ENCODE measurements at regions not wholly inside any gene's neighbourhood (a gene's known extent, or its start where the extent isn't known, plus 50 kb on each side); places are given as distances from the start of the nearest gene placed in this dataset.

DNA sequence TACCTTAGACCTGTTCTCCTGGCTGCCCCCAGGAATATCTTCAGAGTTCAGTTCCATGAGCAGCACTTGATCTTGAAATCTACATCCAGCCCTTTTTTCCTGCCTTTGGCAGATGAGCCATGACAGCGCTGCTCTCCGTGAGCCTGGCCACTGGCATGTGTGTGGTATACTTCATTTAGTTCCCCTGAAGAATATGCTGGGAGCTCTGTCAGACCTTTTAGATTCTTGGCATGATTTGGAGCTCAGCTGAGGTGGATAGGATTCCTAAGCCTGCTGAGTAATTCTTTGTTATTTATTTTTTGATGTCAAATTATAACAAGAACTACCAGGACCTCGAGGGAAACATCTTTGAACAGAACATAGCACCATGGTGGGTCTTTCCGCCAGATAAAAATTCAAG, 121.7 kb downstream of the EDEM1 start:
- Mint-ChIP-seq H3K4me3 (ENCODE audit: low read depth) (no peak overlapping the region), H3K27me3 (peaks cover 15% of the 10 kb centered on the region), H3K4me1 (ENCODE audit: low read depth) (peaks cover 4% of the 10 kb centered on the region), H3K9me3 (ENCODE audit: low read depth) (no peaks in the 10 kb centered on the region), H3K27ac (no peak overlapping the region), H3K36me3 (ENCODE audit: insufficient read depth) (no peaks in the 10 kb centered on the region)
- no peak for DNase-seq (ENCODE audit: low spot score, unreplicated experiment)
- TF ChIP-seq, protein P1, sequence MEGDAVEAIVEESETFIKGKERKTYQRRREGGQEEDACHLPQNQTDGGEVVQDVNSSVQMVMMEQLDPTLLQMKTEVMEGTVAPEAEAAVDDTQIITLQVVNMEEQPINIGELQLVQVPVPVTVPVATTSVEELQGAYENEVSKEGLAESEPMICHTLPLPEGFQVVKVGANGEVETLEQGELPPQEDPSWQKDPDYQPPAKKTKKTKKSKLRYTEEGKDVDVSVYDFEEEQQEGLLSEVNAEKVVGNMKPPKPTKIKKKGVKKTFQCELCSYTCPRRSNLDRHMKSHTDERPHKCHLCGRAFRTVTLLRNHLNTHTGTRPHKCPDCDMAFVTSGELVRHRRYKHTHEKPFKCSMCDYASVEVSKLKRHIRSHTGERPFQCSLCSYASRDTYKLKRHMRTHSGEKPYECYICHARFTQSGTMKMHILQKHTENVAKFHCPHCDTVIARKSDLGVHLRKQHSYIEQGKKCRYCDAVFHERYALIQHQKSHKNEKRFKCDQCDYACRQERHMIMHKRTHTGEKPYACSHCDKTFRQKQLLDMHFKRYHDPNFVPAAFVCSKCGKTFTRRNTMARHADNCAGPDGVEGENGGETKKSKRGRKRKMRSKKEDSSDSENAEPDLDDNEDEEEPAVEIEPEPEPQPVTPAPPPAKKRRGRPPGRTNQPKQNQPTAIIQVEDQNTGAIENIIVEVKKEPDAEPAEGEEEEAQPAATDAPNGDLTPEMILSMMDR (IDR thresholded peaks at IDR 0.05; ENCODE audit: unreplicated experiment): no peak

DNA sequence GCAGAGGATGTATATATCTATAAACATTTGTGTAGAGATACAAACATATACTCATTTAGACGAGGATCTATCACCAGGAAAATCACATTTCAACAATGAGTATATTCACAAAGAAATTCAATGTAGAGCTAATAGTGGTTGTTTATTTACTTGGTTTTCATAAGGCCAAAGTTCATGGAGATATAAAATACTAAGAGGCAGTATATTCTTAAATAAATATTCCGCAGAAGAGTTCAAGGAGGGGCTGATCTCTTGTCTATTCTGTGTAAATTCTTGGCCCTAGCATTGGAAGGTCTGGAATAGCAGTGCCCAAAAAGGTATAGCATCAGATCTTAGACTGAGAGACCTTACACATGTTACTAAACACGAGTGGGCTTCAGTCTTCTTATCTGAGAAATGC, 122.1 kb downstream of the EDEM1 start:
- TF ChIP-seq, protein P1 (IDR thresholded peaks at IDR 0.05; ENCODE audit: unreplicated experiment): no peak
- DNase-seq (ENCODE audit: low spot score, unreplicated experiment): no peak
- Mint-ChIP-seq H3K27me3 (peaks cover 15% of the 10 kb centered on the region), H3K4me1 (ENCODE audit: low read depth) (peaks cover 4% of the 10 kb centered on the region), H3K4me3 (ENCODE audit: low read depth) (no peak overlapping the region), H3K27ac (no peak overlapping the region), H3K36me3 (ENCODE audit: insufficient read depth) (no peaks in the 10 kb centered on the region), H3K9me3 (ENCODE audit: low read depth) (no peaks in the 10 kb centered on the region)

DNA sequence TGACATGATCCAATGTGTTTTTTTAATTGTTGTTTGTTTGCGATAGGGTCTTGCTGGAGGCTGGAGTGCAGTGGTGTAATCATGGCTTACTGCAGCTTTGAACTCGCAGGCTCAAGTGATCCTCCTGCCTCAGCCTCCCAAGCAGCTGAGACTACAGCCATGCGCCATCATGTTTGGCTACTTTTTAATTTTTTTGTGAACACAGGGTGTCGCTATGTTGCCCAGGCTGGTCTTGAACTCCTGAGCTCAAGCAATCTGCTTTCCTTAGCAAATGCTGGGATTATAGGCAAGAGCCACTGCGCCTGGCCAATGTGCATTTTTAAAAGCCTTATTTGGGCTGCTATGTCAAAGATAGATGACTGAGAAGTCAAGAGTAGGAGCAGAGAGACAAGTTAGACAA, 123.0 kb downstream of the EDEM1 start:
- DNase-seq (ENCODE audit: low spot score, unreplicated experiment): no peak

DNA sequence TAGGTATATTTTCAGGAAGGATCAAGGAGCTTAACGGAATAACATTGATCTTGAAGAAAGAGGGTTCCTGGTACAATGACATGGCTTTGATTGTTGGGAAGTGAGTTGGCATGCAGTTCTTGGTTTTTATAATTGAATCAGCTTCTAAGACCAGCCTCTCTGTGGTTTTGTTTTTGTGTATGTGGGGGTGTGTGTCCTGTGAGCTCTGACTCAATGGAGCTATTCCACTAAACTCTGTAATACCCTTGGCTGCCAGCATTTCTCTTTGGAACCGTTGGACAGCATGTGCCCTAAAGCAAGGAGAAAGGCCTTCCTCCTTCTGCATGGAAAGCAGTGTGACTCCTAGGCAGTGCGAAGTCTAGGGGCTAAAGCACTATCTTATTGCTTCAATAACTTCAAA, 124.8 kb downstream of the EDEM1 start:
- H3K4me1 Mint-ChIP-seq (ENCODE audit: low read depth): peaks cover 15% of the 10 kb centered on the region
- no peaks in the 10 kb centered on the region for H3K9me3 Mint-ChIP-seq (ENCODE audit: low read depth)
- H3K4me3 Mint-ChIP-seq (ENCODE audit: low read depth): no peak overlapping the region
- DNase-seq (ENCODE audit: low spot score, unreplicated experiment): no peak
- TF ChIP-seq, protein P1 (IDR thresholded peaks at IDR 0.05; ENCODE audit: unreplicated experiment): no peak
- H3K36me3 Mint-ChIP-seq (ENCODE audit: insufficient read depth): no peaks in the 10 kb centered on the region
- peaks cover 17% of the 10 kb centered on the region for H3K27me3 Mint-ChIP-seq
- H3K27ac Mint-ChIP-seq: no peak overlapping the region

More for the DNA sequence above, 123.0 kb downstream of the EDEM1 start:
- Mint-ChIP-seq H3K27ac (no peak overlapping the region), H3K36me3 (ENCODE audit: insufficient read depth) (no peaks in the 10 kb centered on the region), H3K9me3 (ENCODE audit: low read depth) (no peaks in the 10 kb centered on the region), H3K4me1 (ENCODE audit: low read depth) (peaks cover 11% of the 10 kb centered on the region), H3K4me3 (ENCODE audit: low read depth) (no peak overlapping the region), H3K27me3 (peaks cover 15% of the 10 kb centered on the region)
- TF ChIP-seq, protein P1 (IDR thresholded peaks at IDR 0.05; ENCODE audit: unreplicated experiment): no peak

DNA sequence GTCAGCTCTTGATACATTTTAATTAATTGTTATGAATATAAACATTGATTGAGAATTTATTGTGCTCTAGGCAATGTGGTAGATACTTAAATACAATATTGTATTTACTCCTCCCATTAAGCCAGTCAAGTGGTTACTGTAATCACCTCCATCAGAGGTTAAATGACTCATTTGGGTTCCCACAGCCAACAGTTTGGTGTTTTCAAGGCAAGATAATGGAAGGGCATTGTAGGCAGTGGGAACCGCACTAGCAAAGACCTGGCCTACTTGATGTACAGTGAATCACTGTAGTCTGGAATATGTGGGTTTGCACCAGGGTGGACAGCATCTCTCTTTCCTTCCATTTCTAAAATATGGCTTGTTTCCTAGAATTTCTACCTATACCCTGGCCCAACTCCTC, 127.4 kb downstream of the EDEM1 start:
- Mint-ChIP-seq H3K9me3 (ENCODE audit: low read depth) (no peaks in the 10 kb centered on the region), H3K4me1 (ENCODE audit: low read depth) (peaks cover 18% of the 10 kb centered on the region), H3K4me3 (ENCODE audit: low read depth) (no peak overlapping the region), H3K27ac (no peak overlapping the region), H3K27me3 (peaks cover 20% of the 10 kb centered on the region), H3K36me3 (ENCODE audit: insufficient read depth) (no peaks in the 10 kb centered on the region)
- TF ChIP-seq, protein P1 (IDR thresholded peaks at IDR 0.05; ENCODE audit: unreplicated experiment): no peak
- DNase-seq (ENCODE audit: low spot score, unreplicated experiment): no peak
